ENCODE measurements at regions not wholly inside any gene's neighbourhood (a gene's known extent, or its start where the extent isn't known, plus 50 kb on each side); places are given as distances from the start of the nearest gene placed in this dataset.

GRCh38 chr10:36116040-36116439, 473.9 kb upstream of the FZD8 start:
- DNase-seq, result no peak
- WGBS, 2 donors, result 93 to 94% methylated on average over 2 of the region's 2 CpGs
- H3K9ac ChIP-seq (ENCODE audit: insufficient read depth in 1 of 2, low read length in 2 of 2), result no peak overlapping the region
- ATAC-seq (ENCODE audit: insufficient read depth, low FRiP score), result no peak
- peaks cover 0 to 21% (median 10%) of the 10 kb centered on the region in 5 donors for H3K4me1 ChIP-seq (ENCODE audit: control insufficient read depth in 5 of 5, insufficient read depth in 5 of 5, low read length in 5 of 5)
- no peaks in the 10 kb centered on the region for H3K27me3 ChIP-seq (ENCODE audit: control insufficient read depth in 3 of 3, insufficient read depth in 3 of 3, low read length in 2 of 3)
- no peak overlapping the region for H3K27ac ChIP-seq (ENCODE audit: low read depth in 1 of 2, low read length in 1 of 2)
- no peaks in the 10 kb centered on the region for H3K36me3 ChIP-seq (ENCODE audit: control insufficient read depth in 4 of 4, insufficient read depth in 4 of 4, low read length in 4 of 4)
- no peak overlapping the region for H3K4me3 ChIP-seq
- TF ChIP-seq CTCF (IDR thresholded peaks at IDR 0.05; ENCODE audit: control extremely low read depth, extremely low read depth), result no peak
- no peaks in the 10 kb centered on the region for H3K9me3 ChIP-seq (ENCODE audit: control insufficient read depth in 4 of 4, insufficient read depth in 3 of 4, low read length in 3 of 4)

GRCh38 chr10:36115364-36115763, 473.3 kb upstream of the FZD8 start:
- H3K9ac ChIP-seq (ENCODE audit: insufficient read depth in 1 of 2, low read length in 2 of 2), result no peak overlapping the region
- no peak overlapping the region for H3K4me3 ChIP-seq
- no peak for ATAC-seq (ENCODE audit: insufficient read depth, low FRiP score)
- H3K27me3 ChIP-seq (ENCODE audit: control insufficient read depth in 3 of 3, insufficient read depth in 3 of 3, low read length in 2 of 3), result no peaks in the 10 kb centered on the region
- TF ChIP-seq CTCF (IDR thresholded peaks at IDR 0.05; ENCODE audit: control extremely low read depth, extremely low read depth), result no peak
- H3K4me1 ChIP-seq (ENCODE audit: control insufficient read depth in 5 of 5, insufficient read depth in 5 of 5, low read length in 5 of 5), result peaks cover 0 to 21% (median 10%) of the 10 kb centered on the region in 5 donors
- H3K9me3 ChIP-seq (ENCODE audit: control insufficient read depth in 4 of 4, insufficient read depth in 3 of 4, low read length in 3 of 4), result no peaks in the 10 kb centered on the region
- 59 to 67% methylated on average over 1 of the region's 1 CpG for WGBS, 2 donors
- H3K36me3 ChIP-seq (ENCODE audit: control insufficient read depth in 4 of 4, insufficient read depth in 4 of 4, low read length in 4 of 4), result no peaks in the 10 kb centered on the region
- no peak for DNase-seq
- H3K27ac ChIP-seq (ENCODE audit: low read depth in 1 of 2, low read length in 1 of 2), result no peak overlapping the region

- DNase-seq (peak in 2 of 3 donors; percentile 37 to 54), ATAC-seq (ENCODE audit: insufficient read depth, low FRiP score) (peak; percentile 75)
- Histone ChIP-seq H3K4me3 (no peak overlapping the region), H3K9me3 (ENCODE audit: control insufficient read depth in 4 of 4, insufficient read depth in 3 of 4, low read length in 3 of 4) (no peaks in the 10 kb centered on the region), H3K9ac (ENCODE audit: insufficient read depth in 1 of 2, low read length in 2 of 2) (no peak overlapping the region), H3K27me3 (ENCODE audit: control insufficient read depth in 3 of 3, insufficient read depth in 3 of 3, low read length in 2 of 3) (no peaks in the 10 kb centered on the region), H3K4me1 (ENCODE audit: control insufficient read depth in 5 of 5, insufficient read depth in 5 of 5, low read length in 5 of 5) (peaks cover 0 to 21% (median 10%) of the 10 kb centered on the region in 5 donors), H3K27ac (ENCODE audit: low read depth in 1 of 2, low read length in 1 of 2) (no peak overlapping the region), H3K36me3 (ENCODE audit: control insufficient read depth in 4 of 4, insufficient read depth in 4 of 4, low read length in 4 of 4) (no peaks in the 10 kb centered on the region)
- no peak for TF ChIP-seq CTCF (IDR thresholded peaks at IDR 0.05; ENCODE audit: control extremely low read depth, extremely low read depth)
- 63 to 76% methylated on average over 1 of the region's 1 CpG for WGBS, 2 donors
These were observed 472.8 kb upstream of the FZD8 start for GRCh38 chr10:36114913-36115312.

GRCh38 chr10:36114141-36114540, 472.0 kb upstream of the FZD8 start:
- Histone ChIP-seq H3K27me3 (ENCODE audit: control insufficient read depth in 3 of 3, insufficient read depth in 3 of 3, low read length in 2 of 3) (no peaks in the 10 kb centered on the region), H3K9ac (ENCODE audit: insufficient read depth in 1 of 2, low read length in 2 of 2) (no peak overlapping the region), H3K27ac (ENCODE audit: low read depth in 1 of 2, low read length in 1 of 2) (no peak overlapping the region), H3K4me1 (ENCODE audit: control insufficient read depth in 5 of 5, insufficient read depth in 5 of 5, low read length in 5 of 5) (peaks cover 0 to 21% (median 10%) of the 10 kb centered on the region in 5 donors), H3K9me3 (ENCODE audit: control insufficient read depth in 4 of 4, insufficient read depth in 3 of 4, low read length in 3 of 4) (no peaks in the 10 kb centered on the region), H3K4me3 (no peak overlapping the region), H3K36me3 (ENCODE audit: control insufficient read depth in 4 of 4, insufficient read depth in 4 of 4, low read length in 4 of 4) (no peaks in the 10 kb centered on the region)
- ATAC-seq (ENCODE audit: insufficient read depth, low FRiP score), result no peak
- no peak for TF ChIP-seq CTCF (IDR thresholded peaks at IDR 0.05; ENCODE audit: control extremely low read depth, extremely low read depth)
- 66 to 71% methylated on average over 1 of the region's 1 CpG for WGBS, 2 donors
- DNase-seq, result no peak
